Stimulated activated CD8-positive, alpha-beta memory T cell treated with anti-CD3 and anti-CD28 coated beads, Interleukin-4, amount 100 ng/mL, for 24 hours (primary cell): ENCODE measurements at regions not wholly inside any gene's neighbourhood (a gene's known extent, or its start where the extent isn't known, plus 50 kb on each side); places are given as distances from the start of the nearest gene placed in this dataset.
"Not testable (repeated sequence)": the region's sequence is repeated elsewhere in the genome, so short reads cannot be mapped to it uniquely, and the experiment has no call there.

Experiments
- DNase-seq: peaks from one replicate; pipeline ENCODE4 v3.0.0-alpha.2; 2020; ENCODE audit warnings: low read depth

- no peak for DNase-seq
Observed at GRCh38 chr3:127520993-127521392, 69.5 kb downstream of the TPRA1 start.

GRCh38 chr3:127518456-127519081 is 72.0 kb downstream of the TPRA1 start:
- no peak for DNase-seq

GRCh38 chr3:127512256-127512655 is 78.3 kb downstream of the TPRA1 start:
- DNase-seq: no peak

DNA sequence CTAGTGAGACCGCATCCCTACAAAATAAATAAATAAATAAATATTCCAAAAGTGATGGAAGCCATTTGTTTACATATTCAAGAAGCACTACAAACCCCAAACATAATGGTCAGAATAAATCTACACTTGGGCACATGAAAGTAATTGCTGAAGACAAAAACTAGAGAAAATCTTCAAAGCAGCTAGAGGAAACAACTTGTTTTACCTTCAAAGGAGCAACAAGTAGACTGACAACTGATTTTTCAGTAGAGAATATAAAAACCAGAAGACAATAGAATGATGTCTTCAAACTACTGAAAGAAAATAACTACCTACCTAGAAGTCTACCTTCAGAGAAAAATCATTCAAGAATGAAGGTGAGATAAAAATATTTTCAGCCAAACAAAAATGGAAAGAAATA is 89.4 kb downstream of the TPRA1 start:
- no peak for DNase-seq

DNA sequence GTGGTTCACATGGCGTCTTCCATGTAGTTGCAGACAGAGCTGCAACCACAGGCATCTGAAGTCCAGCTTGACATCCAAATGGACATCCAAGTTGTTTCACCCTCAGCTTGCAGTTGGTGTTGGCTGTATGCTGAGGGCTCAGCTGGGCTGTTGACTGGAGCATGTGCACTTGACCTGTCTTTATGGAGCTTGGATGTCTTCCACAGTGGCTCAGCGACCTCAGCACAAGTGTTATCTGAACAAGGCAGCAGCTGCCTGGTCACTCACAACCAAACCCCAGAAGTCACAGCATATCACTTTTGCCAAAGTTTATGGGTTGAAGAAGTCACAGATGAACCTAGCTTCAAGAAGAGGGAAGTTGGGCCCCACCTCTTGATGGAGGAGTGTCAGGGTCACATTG is 92.9 kb downstream of the TPRA1 start:
- DNase-seq: no peak

DNA sequence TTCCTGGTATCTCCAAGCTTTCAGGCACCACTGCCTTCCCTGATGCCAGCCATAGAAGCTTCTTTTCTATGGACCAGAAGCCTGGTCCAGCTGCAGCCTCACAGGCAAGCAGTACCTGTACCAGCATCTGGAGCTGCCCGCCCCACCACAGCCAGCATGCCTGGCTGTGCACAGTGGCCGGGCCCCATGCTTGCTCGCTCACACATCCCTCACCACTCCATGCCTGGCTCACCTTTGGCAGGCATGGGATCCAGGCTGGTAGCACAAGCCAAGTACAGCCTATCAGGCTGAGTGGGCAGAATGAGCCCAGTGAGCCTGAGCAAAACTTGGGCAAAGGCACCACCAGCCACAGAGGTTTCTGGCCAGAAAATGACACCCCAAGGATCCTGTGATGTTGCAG is 93.4 kb downstream of the TPRA1 start:
- DNase-seq: no peak

GRCh38 chr3:127495821-127496655 is 94.5 kb downstream of the TPRA1 start:
- DNase-seq: no peak

- DNase-seq: no peak
Observed at GRCh38 chr3:127493924-127494646, 96.4 kb downstream of the TPRA1 start.

DNA sequence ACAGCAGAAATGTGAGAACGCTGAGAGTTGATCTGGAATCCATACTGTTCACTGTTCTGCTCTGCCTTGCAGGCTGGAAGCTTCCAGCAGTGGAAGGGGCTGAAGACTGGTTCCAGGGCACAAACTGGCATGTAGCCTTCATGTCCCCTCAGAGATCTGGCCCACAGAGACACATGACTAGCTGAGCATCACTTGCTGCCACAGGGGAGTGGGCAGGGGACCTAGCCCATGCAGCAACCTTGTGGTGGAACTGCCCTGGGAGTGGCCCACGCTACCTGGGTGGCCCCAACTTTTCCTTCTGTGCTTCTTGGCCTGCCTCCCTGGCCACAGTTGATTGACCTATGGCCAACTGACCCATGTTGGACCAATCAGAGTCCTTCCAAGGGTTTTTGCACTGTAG is 98.1 kb downstream of the TPRA1 start:
- DNase-seq: no peak

DNA sequence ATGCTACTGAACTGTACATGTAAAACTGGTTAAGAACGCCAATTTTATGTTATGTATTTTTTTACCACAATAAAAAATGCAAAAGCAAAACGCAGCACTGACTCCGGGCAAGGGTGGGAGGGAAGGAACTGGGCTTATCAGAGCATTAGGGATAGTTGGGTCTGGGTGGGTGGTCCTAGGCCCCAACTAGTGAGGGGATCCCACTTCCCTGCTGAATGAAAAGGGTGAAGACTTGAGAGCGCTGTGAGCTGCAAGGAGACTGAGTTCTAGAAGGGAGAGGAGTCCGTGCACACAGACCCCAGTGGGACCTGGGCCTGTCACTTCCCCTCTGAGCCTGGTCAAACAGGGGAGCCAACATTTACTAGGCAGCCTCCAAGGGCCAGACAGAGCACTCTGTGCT is 98.6 kb downstream of the TPRA1 start:
- no peak for DNase-seq

GRCh38 chr3:127491323-127491722 is 99.2 kb downstream of the TPRA1 start:
- no peak for DNase-seq

- DNase-seq: not testable (repeated sequence)
Observed at GRCh38 chr3:127491024-127491305, 99.6 kb downstream of the TPRA1 start.

DNA sequence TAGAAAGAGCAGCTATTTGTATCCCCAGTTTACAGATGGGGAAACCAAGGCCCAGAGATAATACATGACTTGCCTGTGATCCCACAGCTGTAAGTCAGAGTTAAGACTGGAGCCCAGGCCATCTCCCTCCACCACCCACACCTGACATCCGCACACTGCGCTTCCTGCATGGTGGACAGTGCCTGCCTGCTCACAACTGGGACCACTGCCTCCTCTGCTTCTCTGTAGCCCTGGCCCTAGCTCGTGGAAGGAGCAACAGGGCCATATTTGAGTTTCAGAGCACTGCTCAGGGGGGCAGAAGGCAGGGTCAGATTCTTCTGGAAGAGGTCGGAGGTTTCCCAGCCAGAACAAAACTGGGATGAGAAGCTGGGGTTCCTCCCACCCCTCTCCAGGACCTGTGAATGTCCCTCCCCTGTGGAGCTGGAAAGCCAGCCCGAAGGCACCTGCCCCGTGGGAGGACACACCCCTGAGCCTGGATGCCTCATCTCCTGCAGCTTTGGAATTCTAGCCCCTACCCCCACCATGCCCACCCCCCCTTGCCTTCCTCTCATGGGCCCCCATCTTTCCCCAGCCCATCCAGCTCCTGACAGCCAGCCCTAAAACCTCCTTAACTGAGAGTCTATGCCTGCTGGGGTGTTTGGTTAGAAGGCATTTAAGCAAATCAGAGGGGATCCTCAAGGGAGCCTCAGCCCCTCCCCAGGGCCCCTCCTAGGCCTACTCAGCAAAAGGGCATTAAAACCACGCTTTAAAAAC is 100.1 kb downstream of the TPRA1 start:
- DNase-seq: no peak

DNA sequence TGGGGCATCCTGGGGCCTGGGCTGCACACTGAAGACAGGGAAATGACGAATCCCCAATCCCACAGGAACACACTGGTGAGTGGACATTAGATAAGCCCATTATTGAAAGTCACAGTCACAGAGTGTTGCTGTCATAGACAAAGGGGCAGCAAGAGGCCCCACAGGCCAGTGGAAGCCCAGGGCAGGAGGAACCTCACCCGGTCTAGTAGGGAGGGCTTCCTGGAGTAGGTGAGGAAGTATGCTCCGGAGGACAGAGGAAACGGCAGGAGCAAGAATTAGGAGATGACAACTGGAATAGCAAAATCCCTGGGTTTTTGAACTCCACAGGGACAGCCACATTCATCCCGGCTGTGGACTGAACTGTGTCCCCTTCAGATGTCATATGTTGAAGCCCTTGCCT is 101.2 kb downstream of the TPRA1 start:
- DNase-seq: no peak

DNA sequence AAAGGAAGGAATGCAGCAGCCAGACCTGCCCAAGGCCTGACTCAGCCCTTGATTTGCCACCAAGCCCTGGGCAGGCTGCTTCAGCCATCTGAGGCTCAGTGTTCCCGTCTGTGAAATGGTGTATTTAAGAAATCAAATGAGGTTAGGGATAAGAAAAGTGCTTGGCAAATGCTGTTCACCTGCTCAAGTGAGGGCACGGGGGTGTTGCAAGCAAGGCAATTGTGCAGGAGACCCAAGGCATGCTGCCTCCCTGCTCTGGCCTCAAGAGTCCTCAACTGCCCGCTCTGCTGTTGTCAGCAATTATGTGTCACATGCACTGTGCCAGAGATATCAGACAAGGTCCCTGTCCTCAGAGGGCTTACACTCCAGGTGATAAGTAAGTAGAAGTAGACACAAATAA is 101.8 kb downstream of the TPRA1 start:
- no peak for DNase-seq

DNA sequence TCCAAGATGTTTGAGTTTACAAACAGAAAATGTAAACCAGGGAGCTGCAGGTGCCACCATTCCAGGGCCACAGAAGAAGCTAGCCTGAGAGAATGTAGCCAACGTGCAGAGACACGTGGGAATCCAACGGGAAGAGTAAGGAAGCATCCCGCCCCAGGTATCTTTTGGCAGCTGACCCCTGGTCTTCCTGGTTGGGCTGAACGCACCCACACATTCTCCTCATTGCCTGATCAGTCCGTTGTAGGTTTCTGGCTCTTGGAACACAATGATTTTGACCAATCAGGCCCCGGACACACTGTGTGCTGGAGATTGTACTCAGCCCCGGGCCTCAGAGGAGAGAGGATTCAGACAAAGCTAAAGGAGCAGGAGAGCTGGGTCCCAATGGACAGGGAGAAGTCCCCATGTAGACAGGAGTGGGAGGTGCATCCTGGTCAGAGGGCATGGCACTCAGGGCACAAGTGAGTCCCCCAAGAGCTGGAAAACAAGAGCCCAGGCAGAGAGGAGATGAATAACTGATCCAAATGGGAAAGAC is 102.3 kb downstream of the TPRA1 start:
- no peak for DNase-seq

GRCh38 chr3:127487196-127487595 is 103.3 kb downstream of the TPRA1 start:
- no peak for DNase-seq

DNA sequence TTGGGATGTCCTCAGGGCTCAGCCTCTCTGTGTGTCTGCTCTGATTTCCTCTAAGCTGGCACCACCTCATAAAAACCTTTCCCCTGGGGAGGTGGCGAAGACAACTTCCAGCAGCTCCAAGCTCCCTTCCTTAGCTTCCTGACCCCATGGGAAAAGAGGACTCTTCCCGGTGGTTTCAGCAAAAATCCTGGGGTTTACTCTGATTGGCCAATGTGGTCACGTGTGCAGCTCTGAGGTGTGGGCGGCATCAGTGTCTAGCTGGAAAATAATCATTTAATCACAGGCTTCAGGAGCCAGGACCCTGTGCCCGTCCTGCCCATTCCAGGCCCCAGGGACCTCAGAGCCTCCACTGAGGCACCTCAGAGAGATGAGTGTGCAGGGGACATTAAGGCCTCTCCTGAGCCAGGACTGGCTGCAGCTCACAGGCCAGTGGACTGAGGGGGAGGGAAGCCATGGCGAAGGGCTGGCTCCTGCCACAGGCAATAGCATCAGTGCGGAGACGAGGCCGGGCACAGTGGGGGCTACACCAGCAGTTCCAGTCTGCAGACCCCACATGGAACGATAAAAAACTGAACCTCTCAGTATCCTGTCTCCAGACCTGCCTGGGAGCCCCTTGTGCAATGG is 104.1 kb downstream of the TPRA1 start:
- no peak for DNase-seq

GRCh38 chr3:127485396-127486170 is 105.0 kb downstream of the TPRA1 start:
- no peak for DNase-seq

GRCh38 chr3:127484601-127485388 is 105.7 kb downstream of the TPRA1 start:
- DNase-seq: no peak
